ENCODE measurements at regions not wholly inside any gene's neighbourhood (a gene's known extent, or its start where the extent isn't known, plus 50 kb on each side); places are given as distances from the start of the nearest gene placed in this dataset.
"Not testable (repeated sequence)": the region's sequence is repeated elsewhere in the genome, so short reads cannot be mapped to it uniquely, and the experiment has no call there.

- no peak for DNase-seq
Measured at GRCh38 chr15:87722941-87723691, 533.4 kb downstream of the NTRK3 start.

- DNase-seq: no peak
Measured at GRCh38 chr15:87720235-87720634, 536.3 kb downstream of the NTRK3 start.

- DNase-seq: no peak
Measured at GRCh38 chr15:87716422-87716821, 540.1 kb downstream of the NTRK3 start.

- DNase-seq: no peak
Measured at GRCh38 chr15:87715252-87715651, 541.3 kb downstream of the NTRK3 start.

- no peak for DNase-seq
Measured at GRCh38 chr15:87713475-87713879, 543.1 kb downstream of the NTRK3 start.

GRCh38 chr15:87712211-87712610 lies 544.3 kb downstream of the NTRK3 start:
- DNase-seq: no peak

GRCh38 chr15:87711026-87711425 lies 545.5 kb downstream of the NTRK3 start:
- DNase-seq: no peak

- no peak for DNase-seq
Measured at GRCh38 chr15:87710406-87710805, 546.1 kb downstream of the NTRK3 start.

GRCh38 chr15:87707566-87708130 lies 548.9 kb downstream of the NTRK3 start:
- no peak for DNase-seq

GRCh38 chr15:87707071-87707470 lies 549.5 kb downstream of the NTRK3 start:
- no peak for DNase-seq

GRCh38 chr15:87706001-87706400 lies 550.5 kb downstream of the NTRK3 start:
- DNase-seq: no peak

GRCh38 chr15:87704276-87704675 lies 552.3 kb downstream of the NTRK3 start:
- DNase-seq: no peak

GRCh38 chr15:87703327-87704111 lies 553.0 kb downstream of the NTRK3 start:
- no peak for DNase-seq

GRCh38 chr15:87702270-87702669 lies 554.3 kb downstream of the NTRK3 start:
- no peak for DNase-seq

- DNase-seq: not testable (repeated sequence)
Measured at GRCh38 chr15:87698467-87698866, 558.1 kb downstream of the NTRK3 start.

- DNase-seq: no peak
Measured at GRCh38 chr15:87689716-87690115, 566.8 kb downstream of the NTRK3 start.

- no peak for DNase-seq
Measured at GRCh38 chr15:87687523-87687870, 569.0 kb downstream of the NTRK3 start.

GRCh38 chr15:87686841-87687522 lies 569.6 kb downstream of the NTRK3 start:
- no peak for DNase-seq

- DNase-seq: no peak
Measured at GRCh38 chr15:87686339-87686738, 570.2 kb downstream of the NTRK3 start.

- no peak for DNase-seq
Measured at GRCh38 chr15:87682527-87682926, 574.0 kb downstream of the NTRK3 start.

- no peak for DNase-seq
Measured at GRCh38 chr15:87681104-87681503, 575.4 kb downstream of the NTRK3 start.

GRCh38 chr15:87680208-87680607 lies 576.3 kb downstream of the NTRK3 start:
- no peak for DNase-seq

- DNase-seq: no peak
Measured at GRCh38 chr15:87675271-87675670, 581.3 kb downstream of the NTRK3 start.

Data from stimulated activated CD4-positive, alpha-beta T cell treated with anti-CD3 and anti-CD28 coated beads, Interleukin-4, amount 100 ng/mL, for 24 hours (primary cell).